ENCODE measurements at regions not wholly inside any gene's neighbourhood (a gene's known extent, or its start where the extent isn't known, plus 50 kb on each side); places are given as distances from the start of the nearest gene placed in this dataset.

DNA sequence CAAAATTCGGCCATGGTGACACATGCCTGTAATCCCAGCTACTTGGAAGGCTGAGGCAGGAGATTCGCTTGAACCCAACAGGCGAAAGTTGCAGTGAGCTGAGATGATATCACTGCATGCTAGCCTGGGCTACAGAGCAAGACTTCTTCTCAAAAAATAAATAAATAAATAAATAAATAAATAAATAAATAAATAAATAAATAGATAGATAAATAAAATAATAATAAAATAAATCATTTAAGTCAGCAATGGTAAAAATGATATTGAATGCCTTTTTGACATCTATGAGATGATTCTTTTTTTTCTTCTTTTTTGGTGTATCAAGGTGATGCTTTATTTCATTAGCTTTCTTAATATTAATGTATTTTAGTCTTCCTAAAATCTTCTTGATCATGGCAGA is 221.7 kb upstream of the RXFP2 start:
- no peaks in the 10 kb centered on the region for H3K27me3 Mint-ChIP-seq
- no peak overlapping the region for H3K27ac Mint-ChIP-seq
- TF ChIP-seq, protein P1, sequence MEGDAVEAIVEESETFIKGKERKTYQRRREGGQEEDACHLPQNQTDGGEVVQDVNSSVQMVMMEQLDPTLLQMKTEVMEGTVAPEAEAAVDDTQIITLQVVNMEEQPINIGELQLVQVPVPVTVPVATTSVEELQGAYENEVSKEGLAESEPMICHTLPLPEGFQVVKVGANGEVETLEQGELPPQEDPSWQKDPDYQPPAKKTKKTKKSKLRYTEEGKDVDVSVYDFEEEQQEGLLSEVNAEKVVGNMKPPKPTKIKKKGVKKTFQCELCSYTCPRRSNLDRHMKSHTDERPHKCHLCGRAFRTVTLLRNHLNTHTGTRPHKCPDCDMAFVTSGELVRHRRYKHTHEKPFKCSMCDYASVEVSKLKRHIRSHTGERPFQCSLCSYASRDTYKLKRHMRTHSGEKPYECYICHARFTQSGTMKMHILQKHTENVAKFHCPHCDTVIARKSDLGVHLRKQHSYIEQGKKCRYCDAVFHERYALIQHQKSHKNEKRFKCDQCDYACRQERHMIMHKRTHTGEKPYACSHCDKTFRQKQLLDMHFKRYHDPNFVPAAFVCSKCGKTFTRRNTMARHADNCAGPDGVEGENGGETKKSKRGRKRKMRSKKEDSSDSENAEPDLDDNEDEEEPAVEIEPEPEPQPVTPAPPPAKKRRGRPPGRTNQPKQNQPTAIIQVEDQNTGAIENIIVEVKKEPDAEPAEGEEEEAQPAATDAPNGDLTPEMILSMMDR (IDR thresholded peaks at IDR 0.05) = no peak

DNA sequence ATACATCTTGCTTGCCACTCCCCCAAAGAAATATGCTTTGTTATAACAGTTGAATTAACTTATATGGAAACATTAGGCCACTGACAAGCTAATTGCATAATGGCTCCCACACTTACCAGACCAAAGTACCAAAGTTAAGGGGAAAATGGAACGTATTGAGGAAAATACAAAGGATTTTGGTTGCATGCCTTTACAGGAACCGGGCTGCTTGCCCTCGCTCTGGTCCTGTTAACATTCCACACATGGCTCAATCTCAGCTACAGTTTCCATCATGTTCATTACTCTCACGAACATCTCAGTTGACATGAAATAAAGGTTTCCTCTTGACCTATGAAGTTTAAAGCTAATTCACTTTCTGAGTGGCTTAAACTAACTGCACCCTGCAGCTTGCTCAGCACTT is 220.7 kb upstream of the RXFP2 start:
- Mint-ChIP-seq H3K27me3 (no peaks in the 10 kb centered on the region), H3K27ac (no peak overlapping the region), H3K9me3 (no peaks in the 10 kb centered on the region), H3K4me1 (ENCODE audit: low read depth) (no peaks in the 10 kb centered on the region), H3K36me3 (ENCODE audit: low read depth) (no peaks in the 10 kb centered on the region), H3K4me3 (no peak overlapping the region)
- CTCF ChIA-PET = interaction anchor here (1.6 kb wide), 1 partner anchor 55 kb away, joined by 5 read pairs; no protein-coding TSS in a partner anchor
- TF ChIP-seq, protein P1 (IDR thresholded peaks at IDR 0.05) = no peak
- ATAC-seq (no peak), DNase-seq (no peak)
- intact Hi-C loops (cut with micrococcal nuclease) = no loop called here
- POLR2A ChIA-PET = no interaction called here

More for the DNA sequence above, 221.7 kb upstream of the RXFP2 start:
- Mint-ChIP-seq H3K9me3 (no peaks in the 10 kb centered on the region), H3K4me3 (no peak overlapping the region), H3K36me3 (ENCODE audit: low read depth) (no peaks in the 10 kb centered on the region), H3K4me1 (ENCODE audit: low read depth) (no peaks in the 10 kb centered on the region)
- ATAC-seq (no peak), DNase-seq (no peak)
- intact Hi-C loops (cut with micrococcal nuclease) = no loop called here
- POLR2A ChIA-PET = no interaction called here
- CTCF ChIA-PET = no interaction called here

DNA sequence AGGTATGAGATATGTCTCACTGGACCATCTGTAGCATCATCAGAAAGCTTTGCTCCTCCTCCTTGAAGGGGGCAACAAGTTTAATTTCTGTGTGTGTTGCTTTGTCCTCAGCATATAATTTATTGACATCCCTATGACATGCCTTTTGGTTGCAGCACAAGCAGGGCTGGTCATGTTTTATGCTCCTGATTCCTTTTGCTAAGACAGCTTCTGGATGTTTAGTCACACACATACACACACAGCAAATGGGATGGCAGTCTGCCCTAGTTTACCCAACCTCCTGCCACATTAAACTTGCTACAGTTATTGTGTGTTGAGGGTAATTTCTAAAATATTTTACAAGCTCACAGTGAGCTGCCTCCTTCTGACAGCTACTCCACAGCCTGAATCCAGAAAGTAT is 217.9 kb upstream of the RXFP2 start:
- DNase-seq (no peak), ATAC-seq (no peak)
- intact Hi-C loops (cut with micrococcal nuclease) = no loop called here
- H3K4me3 Mint-ChIP-seq = no peak overlapping the region
- no peak overlapping the region for H3K27ac Mint-ChIP-seq
- no peaks in the 10 kb centered on the region for H3K27me3 Mint-ChIP-seq
- TF ChIP-seq, protein P1 (IDR thresholded peaks at IDR 0.05) = no peak
- POLR2A ChIA-PET = interaction anchor here (0.6 kb wide), 1 partner anchor 619 kb away, joined by 3 read pairs; no protein-coding TSS in a partner anchor
- no peaks in the 10 kb centered on the region for H3K9me3 Mint-ChIP-seq
- CTCF ChIA-PET = no interaction called here
- H3K36me3 Mint-ChIP-seq (ENCODE audit: low read depth) = no peaks in the 10 kb centered on the region
- no peaks in the 10 kb centered on the region for H3K4me1 Mint-ChIP-seq (ENCODE audit: low read depth)

GRCh38 chr13:31522396-31522795 is 216.9 kb upstream of the RXFP2 start:
- Mint-ChIP-seq H3K27me3 (no peaks in the 10 kb centered on the region), H3K4me1 (ENCODE audit: low read depth) (no peaks in the 10 kb centered on the region), H3K36me3 (ENCODE audit: low read depth) (no peaks in the 10 kb centered on the region), H3K27ac (no peak overlapping the region), H3K4me3 (no peak overlapping the region), H3K9me3 (no peaks in the 10 kb centered on the region)
- no peak for ATAC-seq
- no peak for DNase-seq
- TF ChIP-seq, protein P1 (IDR thresholded peaks at IDR 0.05) = no peak
- intact Hi-C loops (cut with micrococcal nuclease) = no loop called here
- ChIA-PET CTCF (no interaction called here), POLR2A (no interaction called here)

DNA sequence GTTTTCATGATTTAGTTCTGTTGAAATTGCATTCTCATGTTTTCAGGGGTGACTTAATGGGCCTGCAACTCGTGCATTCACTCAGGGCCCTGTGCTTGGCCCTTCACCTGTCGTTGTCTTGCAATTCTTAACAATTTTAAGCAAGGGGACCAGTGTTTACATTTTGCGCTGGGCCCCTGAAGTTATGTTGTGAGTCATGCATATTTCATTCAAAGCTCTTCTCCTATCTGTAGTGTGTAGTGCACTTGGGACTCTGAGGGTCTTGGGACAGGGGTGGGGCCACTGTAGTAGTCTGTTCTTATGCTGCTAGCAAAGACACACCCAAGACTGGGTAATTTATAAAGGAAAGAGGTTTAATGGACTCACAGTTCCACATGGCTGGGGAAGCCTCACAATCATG is 211.2 kb upstream of the RXFP2 start:
- CTCF ChIA-PET = no interaction called here
- TF ChIP-seq, protein P1 (IDR thresholded peaks at IDR 0.05) = no peak
- H3K4me3 Mint-ChIP-seq = no peak overlapping the region
- ATAC-seq (no peak), DNase-seq (no peak)
- H3K9me3 Mint-ChIP-seq = no peaks in the 10 kb centered on the region
- intact Hi-C loops (cut with micrococcal nuclease) = no loop called here
- no peaks in the 10 kb centered on the region for H3K27me3 Mint-ChIP-seq
- H3K36me3 Mint-ChIP-seq (ENCODE audit: low read depth) = no peaks in the 10 kb centered on the region
- POLR2A ChIA-PET = no interaction called here
- H3K27ac Mint-ChIP-seq = no peak overlapping the region
- H3K4me1 Mint-ChIP-seq (ENCODE audit: low read depth) = no peaks in the 10 kb centered on the region

Data from activated CD8-positive, alpha-beta T cell treated with anti-CD3 and anti-CD28 coated beads for 36 hours (primary cell).